H1 (cell line): ENCODE measurements at regions not wholly inside any gene's neighbourhood (a gene's known extent, or its start where the extent isn't known, plus 50 kb on each side); places are given as distances from the start of the nearest gene placed in this dataset.

Source experiments
- CTCF ChIA-PET: fragments of 300-600 bp; sonication (Branson Sonifier 250); formaldehyde crosslinking; loops from one replicate; lab custom pipeline; 2021; ENCODE audit not compliant: partially characterized antibody; lab: Charles Lee
- POLR2A ChIA-PET: fragments of 300-600 bp; sonication (Branson Sonifier 250); formaldehyde crosslinking; loops from one replicate; lab custom pipeline; 2021; ENCODE audit warnings: inconsistent platforms; ENCODE audit not compliant: partially characterized antibody; lab: Charles Lee
- DNase-seq, 2 experiments: peaks; one replicate each; pipeline versions ENCODE4 v3.0.0 to v3.0.0-alpha.2; 2010 to 2022; ENCODE audit warnings: low spot score in 2 of 2, low read depth in 1 of 2, mixed read lengths in 1 of 2
- FAIRE-seq: peaks from 2 replicates; lab custom pipeline; 2011; peaks lifted over from hg19 to GRCh38; lab: Jason Lieb, UNC
- H2AFZ ChIP-seq: 2 replicates; pipeline ENCODE4 v1.8.1; 2012; ENCODE audit warnings: low read length, inconsistent platforms
- H2AK5ac ChIP-seq: 2 replicates; pipeline ENCODE4 v1.6.1; 2013; ENCODE audit warnings: low read depth, low read length
- H2BK120ac ChIP-seq: replicated peaks from 2 replicates; pipeline ENCODE3; 2013; ENCODE audit warnings: low read depth, low read length, inconsistent platforms
- H2BK12ac ChIP-seq: 2 replicates; pipeline ENCODE4 v1.6.1; 2013; ENCODE audit warnings: low read depth, low read length
- H2BK15ac ChIP-seq: 2 replicates; pipeline ENCODE4 v1.6.1; 2013; ENCODE audit warnings: low read length
- H2BK20ac ChIP-seq: 2 replicates; pipeline ENCODE4 v1.6.1; 2013; ENCODE audit warnings: low read length
- H2BK5ac ChIP-seq: 2 replicates; pipeline ENCODE4 v1.6.1; 2013; ENCODE audit warnings: low read depth, low read length
- H3K14ac ChIP-seq: 2 replicates; pipeline ENCODE4 v1.6.1; 2013; ENCODE audit warnings: inconsistent platforms; ENCODE audit not compliant: insufficient read length
- H3K18ac ChIP-seq: 2 replicates; pipeline ENCODE4 v1.6.1; 2013; ENCODE audit warnings: low read length; ENCODE audit errors: extremely low read depth
- H3K23ac ChIP-seq: 2 replicates; pipeline ENCODE4 v1.6.1; 2013; ENCODE audit warnings: inconsistent platforms; ENCODE audit not compliant: insufficient read length
- H3K23me2 ChIP-seq: 2 replicates; pipeline ENCODE4 v1.6.1; 2013; ENCODE audit warnings: low read depth, low read length
- H3K27ac ChIP-seq: 2 replicates; pipeline ENCODE4 v1.6.1; 2011; ENCODE audit warnings: low read depth, low read length, inconsistent platforms
- H3K27me3 ChIP-seq, 4 experiments: replicated peaks in 1 of 4; 1 replicate in 1 of 4; 2 replicates in 3 of 4; pipeline versions ENCODE4 v1.6.1 to v1.8.1; 2011 to 2013; ENCODE audit warnings: low read length in 3 of 4, mild to moderate bottlenecking in 3 of 4, inconsistent platforms in 2 of 4, mixed read lengths in 2 of 4, moderate library complexity in 1 of 4; ENCODE audit not compliant: control insufficient read depth in 3 of 4, insufficient read depth in 3 of 4; ENCODE audit errors: extremely low read depth in 1 of 4
- H3K36me3 ChIP-seq, 4 experiments: 2 replicates each; pipeline versions ENCODE4 v1.6.1 to v1.8.1; 2011 to 2013; ENCODE audit warnings: mild to moderate bottlenecking in 4 of 4, low read length in 3 of 4, moderate library complexity in 2 of 4, control low read depth in 1 of 4, inconsistent platforms in 1 of 4; ENCODE audit not compliant: insufficient read depth in 4 of 4, control insufficient read depth in 2 of 4
- H3K4ac ChIP-seq: replicated peaks from 2 replicates; pipeline ENCODE3; 2013; ENCODE audit warnings: low read length, low read depth, mixed read lengths, inconsistent platforms; ENCODE audit not compliant: insufficient read length
- H3K4me1 ChIP-seq, 4 experiments: replicated peaks in 1 of 4; 1 replicate in 1 of 4; 2 replicates in 3 of 4; pipeline versions ENCODE4 v1.6.1 to v1.8.1; 2011 to 2013; ENCODE audit warnings: low read length in 3 of 4, inconsistent platforms in 2 of 4, mixed read lengths in 1 of 4; ENCODE audit not compliant: insufficient read depth in 4 of 4, control insufficient read depth in 3 of 4
- H3K4me2 ChIP-seq, 2 experiments: 2 replicates each; pipeline versions ENCODE4 v1.6.1 to v1.8.1; 2011 to 2013; ENCODE audit warnings: low read depth in 2 of 2, low read length in 2 of 2, control low read depth in 1 of 2, inconsistent platforms in 1 of 2, mild to moderate bottlenecking in 1 of 2; ENCODE audit not compliant: insufficient read depth in 1 of 2
- H3K4me3 ChIP-seq, 4 experiments: fragments of 200-600, 300-600 bp in 1 of 4; sonication (generic), shearing (Covaris generic), sonication (Bioruptor Twin) in 1 of 4; 2 replicates each; pipeline versions ENCODE4 v1.5.1 to v1.8.1; 2011 to 2016; ENCODE audit warnings: low read length in 4 of 4, low read depth in 3 of 4, control low read depth in 2 of 4, inconsistent platforms in 2 of 4, mild to moderate bottlenecking in 2 of 4, mixed read lengths in 1 of 4, moderate library complexity in 1 of 4; ENCODE audit not compliant: insufficient read depth in 2 of 4; ENCODE audit errors: extremely low read depth in 1 of 4
- H3K56ac ChIP-seq: replicated peaks from 2 replicates; pipeline ENCODE3; 2013; ENCODE audit warnings: low read depth, mild to moderate bottlenecking, mixed read lengths, low read length, inconsistent platforms; ENCODE audit not compliant: insufficient read length
- H3K79me1 ChIP-seq: 2 replicates; pipeline ENCODE4 v1.6.1; 2013; ENCODE audit warnings: low read depth, low read length, control low read depth
- H3K79me2 ChIP-seq, 2 experiments: 2 replicates each; pipeline versions ENCODE4 v1.6.1 to v1.8.1; 2012 to 2013; ENCODE audit warnings: low read length in 2 of 2, mild to moderate bottlenecking in 2 of 2, inconsistent platforms in 1 of 2; ENCODE audit not compliant: insufficient read depth in 2 of 2, control insufficient read depth in 1 of 2
- H3K9ac ChIP-seq, 4 experiments: replicated peaks in 1 of 4; 1 replicate in 1 of 4; 2 replicates in 3 of 4; pipeline versions ENCODE4 v1.6.1 to v1.8.1; 2011 to 2013; ENCODE audit warnings: low read depth in 3 of 4, low read length in 3 of 4, control low read depth in 2 of 4, mild to moderate bottlenecking in 2 of 4, moderate library complexity in 2 of 4, inconsistent platforms in 1 of 4; ENCODE audit errors: extremely low read depth in 1 of 4
- H3K9me3 ChIP-seq, 2 experiments: 2 replicates each; pipeline versions ENCODE4 v1.6.1 to v1.8.1; 2012 to 2013; ENCODE audit warnings: mild to moderate bottlenecking in 2 of 2, moderate library complexity in 2 of 2, control low read depth in 1 of 2, inconsistent platforms in 1 of 2, low read depth in 1 of 2, low read length in 1 of 2, mixed read lengths in 1 of 2; ENCODE audit not compliant: insufficient read depth in 2 of 2
- H4K20me1 ChIP-seq, 2 experiments: replicated peaks in 1 of 2; 2 replicates each; pipeline versions ENCODE3 to v1.8.1; 2011 to 2013; ENCODE audit warnings: inconsistent platforms in 2 of 2, low read length in 2 of 2, mild to moderate bottlenecking in 1 of 2; ENCODE audit not compliant: insufficient read depth in 2 of 2, control insufficient read depth in 1 of 2
- H4K5ac ChIP-seq: 2 replicates; pipeline ENCODE4 v1.6.1; 2013; ENCODE audit warnings: low read length, low read depth, mixed read lengths, inconsistent platforms; ENCODE audit not compliant: insufficient read length
- H4K8ac ChIP-seq: 2 replicates; pipeline ENCODE4 v1.8.0; 2013; ENCODE audit warnings: mild to moderate bottlenecking, moderate library complexity, low read length, inconsistent platforms; ENCODE audit not compliant: insufficient read depth; ENCODE audit errors: extremely low read depth
- H4K91ac ChIP-seq: replicated peaks from 2 replicates; pipeline ENCODE3; 2013; ENCODE audit warnings: low read length, mixed read lengths, inconsistent platforms; ENCODE audit not compliant: insufficient read length
- ASH2L ChIP-seq: fragments of 200-600, 300-600 bp; sonication (generic); IDR thresholded peaks from one replicate; pipeline ENCODE4 v1.7.1; 2017; ENCODE audit warnings: low read length
- CHD1 ChIP-seq: IDR thresholded peaks from 2 replicates; pipeline ENCODE4 v1.6.1; 2012; ENCODE audit warnings: low read depth, low read length, improper control_type of control experiment
- CTBP2 ChIP-seq: IDR thresholded peaks from 2 replicates; pipeline ENCODE4 v1.7.0; 2011; ENCODE audit warnings: borderline replicate concordance, mild to moderate bottlenecking, moderate library complexity, mixed read lengths, low read length; ENCODE audit not compliant: insufficient read depth, insufficient read length
- E2F6 ChIP-seq: IDR thresholded peaks from 2 replicates; pipeline ENCODE4 v1.6.1; 2012; ENCODE audit warnings: inconsistent platforms
- JUND ChIP-seq: IDR thresholded peaks from 2 replicates; pipeline ENCODE4 v1.6.1; 2011; ENCODE audit warnings: mild to moderate bottlenecking, improper control_type of control experiment, low read length
- KDM1A ChIP-seq: fragments of 200-600, 300-600 bp; sonication (generic); IDR thresholded peaks from 2 replicates; pipeline ENCODE4 v1.7.1; 2016; ENCODE audit warnings: mild to moderate bottlenecking, low read length, borderline replicate concordance
- MAX ChIP-seq: IDR thresholded peaks from 2 replicates; pipeline ENCODE4 v1.6.1; 2012; ENCODE audit warnings: inconsistent platforms
- POLR2AphosphoS5 ChIP-seq: IDR thresholded peaks from 2 replicates; pipeline ENCODE4 v1.6.1; 2011; ENCODE audit warnings: low read depth, low read length
- RNF2 ChIP-seq: fragments of 200-900, 300-1000 bp; sonication (generic); IDR thresholded peaks from 2 replicates; pipeline ENCODE4 v1.7.1; 2016; ENCODE audit warnings: borderline replicate concordance, low read depth, mild to moderate bottlenecking, antibody characterized with exemption, low read length; ENCODE audit not compliant: poor library complexity, severe bottlenecking; ENCODE audit errors: missing control alignments
- SIN3A ChIP-seq, 2 experiments: IDR thresholded peaks in 1 of 2; conservative IDR thresholded peaks in 1 of 2; 2 replicates each; pipeline ENCODE4 v1.6.1; 2011 to 2012; ENCODE audit warnings: low read length in 2 of 2, improper control_type of control experiment in 1 of 2, low read depth in 1 of 2, mild to moderate bottlenecking in 1 of 2
- SP2 ChIP-seq: IDR thresholded peaks from 2 replicates; pipeline ENCODE4 v1.6.1; 2012; ENCODE audit warnings: mild to moderate bottlenecking, low read length, inconsistent platforms
- SP4 ChIP-seq: IDR thresholded peaks from 2 replicates; pipeline ENCODE4 v1.6.1; 2012; ENCODE audit warnings: low read length, inconsistent platforms
- TAF7 ChIP-seq: optimal IDR thresholded peaks from 2 replicates; pipeline ENCODE3; 2011; ENCODE audit warnings: low read depth, mild to moderate bottlenecking, inconsistent platforms, low read length, moderate library complexity, borderline replicate concordance
- TCF12 ChIP-seq: IDR thresholded peaks from 2 replicates; pipeline ENCODE4 v1.6.1; 2011; ENCODE audit warnings: low read depth, mild to moderate bottlenecking, low read length
- WGBS, 2 experiments: shearing (Covaris generic) in 1 of 2; methylation state at CpG; one replicate each; pipeline versions ENCODE4 v1.1.6 to v1.1.7; 2013 to 2015; ENCODE audit warnings: low lambda C conversion rate in 2 of 2, mixed read lengths in 2 of 2, inconsistent platforms in 1 of 2, low coverage in 1 of 2, missing lambda C conversion rate in 1 of 2; ENCODE audit not compliant: insufficient replicate concordance in 2 of 2, insufficient coverage in 1 of 2, insufficient read length in 1 of 2; ENCODE audit errors: extremely low coverage in 1 of 2, missing lambda C conversion rate in 1 of 2; 5-methylcytosine and 5-hydroxymethylcytosine counted together

GRCh38 chr13:81133066-81133465 lies 792.1 kb upstream of the SPRY2 start:
- Histone ChIP-seq H3K56ac (no peak overlapping the region), H3K27ac (no peak overlapping the region), H2BK5ac (no peak overlapping the region), H4K91ac (no peak overlapping the region), H3K14ac (no peak overlapping the region), H4K8ac (no peak overlapping the region), H2AFZ (no peak overlapping the region), H3K36me3 (no peaks in the 10 kb centered on the region), H3K18ac (no peak overlapping the region), H3K79me1 (no peaks in the 10 kb centered on the region), H3K9ac (no peak overlapping the region), H4K20me1 (no peaks in the 10 kb centered on the region), H2BK12ac (no peak overlapping the region), H3K23me2 (no peaks in the 10 kb centered on the region), H2BK120ac (no peak overlapping the region), H3K4me3 (no peak overlapping the region), H3K23ac (no peak overlapping the region), H3K27me3 (no peaks in the 10 kb centered on the region), H2BK20ac (no peak overlapping the region), H4K5ac (no peak overlapping the region), H3K4me2 (no peak overlapping the region), H3K79me2 (no peaks in the 10 kb centered on the region), H3K4me1 (peaks cover 0 to 4% (median 0%) of the 10 kb centered on the region in 4 experiments; a peak in 3 of 7 replicates), H3K4ac (no peak overlapping the region), H2AK5ac (no peak overlapping the region), H3K9me3 (0 out of 4 replicates have a peak, but pooled peaks cover 0 to 2% of the 10 kb centered on the region in 2 experiments), H2BK15ac (no peak overlapping the region)
- no peak for FAIRE-seq
- no peak for DNase-seq
- CTCF ChIA-PET = interaction anchor here (0.7 to 1.6 kb wide), 4 partner anchors 9 to 114 kb away, joined by 3 to 7 read pairs (median 3); no protein-coding TSS in a partner anchor
- TF ChIP-seq JUND (no peak), CHD1 (no peak), E2F6 (no peak), ASH2L (no peak), SP2 (no peak), POLR2AphosphoS5 (no peak), SP4 (no peak), CTBP2 (no peak), RNF2 (no peak), TAF7 (no peak), KDM1A (no peak), TCF12 (no peak), MAX (no peak), SIN3A (conservative IDR thresholded peaks at IDR 0.05 in 1 of 2, IDR thresholded peaks at IDR 0.05 in 1 of 2; ENCODE audit: low read depth in 1 of 2, low read length in 2 of 2) (no peak)
- POLR2A ChIA-PET = no interaction called here
- WGBS, 2 experiments = 85% methylated on average over 1 of the region's 1 CpG; no CpG with 5 or more reads in 1 of the 2 experiments
